DMS79 treated with DMSO at 0.1 percent for 48 hours (cell line): ENCODE measurements at regions not wholly inside any gene's neighbourhood (a gene's known extent, or its start where the extent isn't known, plus 50 kb on each side); places are given as distances from the start of the nearest gene placed in this dataset.
"Not testable (repeated sequence)": the region's sequence is repeated elsewhere in the genome, so short reads cannot be mapped to it uniquely, and the experiment has no call there.

ENCODE experiments used
- DNase-seq: peaks from one replicate; lab custom pipeline; 2025; lab: John Stamatoyannopoulos, UW

- DNase-seq: no peak
Observed at GRCh38 chr5:2382776-2383697, 368.4 kb downstream of the IRX2 start.

DNA sequence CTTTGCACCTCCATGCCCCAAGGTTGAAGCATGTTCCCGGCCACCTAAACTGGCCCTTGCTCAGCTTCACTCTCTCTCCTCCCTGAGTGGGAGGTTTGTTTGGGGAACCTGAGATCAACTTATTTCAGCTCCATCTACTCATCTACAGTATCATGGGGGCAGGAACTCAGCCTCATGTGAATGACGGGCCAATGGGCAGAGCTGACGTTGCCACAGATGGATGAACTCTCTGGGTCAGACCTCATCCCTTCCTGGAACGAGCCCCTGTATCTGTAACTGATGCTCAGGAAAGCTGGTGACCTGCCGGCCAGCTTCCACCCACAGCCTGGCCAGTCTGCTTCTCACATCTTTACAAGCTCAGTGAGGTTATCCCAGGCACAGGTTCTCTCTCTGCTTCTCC, 369.6 kb downstream of the IRX2 start:
- no peak for DNase-seq

DNA sequence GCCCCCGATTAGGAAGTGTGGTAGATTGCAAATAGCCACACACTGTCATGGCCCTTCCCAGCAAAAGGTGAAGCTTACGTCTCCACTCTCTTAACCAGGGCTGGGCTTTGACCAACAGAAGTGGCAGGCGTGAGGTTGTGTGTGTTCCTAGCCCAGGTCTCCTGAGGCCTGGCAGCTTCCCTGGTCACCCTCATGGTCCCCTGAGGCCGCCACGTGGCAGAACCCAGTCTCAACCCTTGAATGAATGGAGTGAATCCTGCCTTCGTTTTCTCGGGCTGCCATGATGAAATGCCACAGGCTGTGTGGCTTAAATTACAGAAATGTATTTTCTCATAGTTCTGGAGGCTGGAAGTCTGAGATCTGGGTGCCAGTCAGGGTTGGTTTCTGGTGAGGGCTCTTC, 370.4 kb downstream of the IRX2 start:
- DNase-seq: no peak

DNA sequence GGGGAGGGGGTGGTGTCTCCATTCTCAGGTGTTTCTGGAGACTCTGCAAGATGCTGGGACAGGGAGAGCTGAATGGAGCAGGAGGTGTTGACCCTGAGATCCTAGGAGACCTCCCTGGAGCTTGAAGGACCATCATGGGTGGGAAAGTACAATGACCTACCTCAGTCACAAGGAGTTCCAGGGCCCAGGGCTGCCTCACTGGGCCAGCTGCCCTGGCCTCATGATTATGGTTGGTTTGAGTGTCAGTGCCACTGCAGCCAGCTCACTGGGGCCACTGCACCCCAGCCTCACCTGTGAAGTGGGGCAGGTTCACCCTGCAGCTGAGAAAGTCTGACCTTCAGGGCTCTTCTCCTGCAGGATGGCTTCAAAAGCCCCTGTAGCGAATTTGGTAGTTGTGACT, 372.5 kb downstream of the IRX2 start:
- DNase-seq: no peak

DNA sequence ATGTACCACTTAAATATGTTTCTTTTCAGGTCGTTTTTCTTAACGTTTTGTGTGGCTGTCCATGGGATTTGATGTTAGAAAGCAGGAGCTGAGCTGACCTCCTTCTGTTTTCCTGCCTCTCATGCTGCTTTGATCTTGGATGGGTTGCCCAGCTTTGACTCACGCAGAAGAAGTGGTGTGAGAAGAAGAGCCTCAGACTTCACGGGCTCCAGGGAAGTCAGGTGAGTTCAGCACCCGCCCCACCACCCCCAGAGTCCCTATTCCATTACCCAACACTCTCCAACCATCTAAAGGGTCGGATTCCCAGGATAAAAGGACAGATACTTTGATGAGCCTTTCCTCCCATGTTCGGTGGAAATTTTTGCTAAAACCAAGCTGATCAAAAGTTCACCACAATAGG, 373.4 kb downstream of the IRX2 start:
- DNase-seq: no peak

DNA sequence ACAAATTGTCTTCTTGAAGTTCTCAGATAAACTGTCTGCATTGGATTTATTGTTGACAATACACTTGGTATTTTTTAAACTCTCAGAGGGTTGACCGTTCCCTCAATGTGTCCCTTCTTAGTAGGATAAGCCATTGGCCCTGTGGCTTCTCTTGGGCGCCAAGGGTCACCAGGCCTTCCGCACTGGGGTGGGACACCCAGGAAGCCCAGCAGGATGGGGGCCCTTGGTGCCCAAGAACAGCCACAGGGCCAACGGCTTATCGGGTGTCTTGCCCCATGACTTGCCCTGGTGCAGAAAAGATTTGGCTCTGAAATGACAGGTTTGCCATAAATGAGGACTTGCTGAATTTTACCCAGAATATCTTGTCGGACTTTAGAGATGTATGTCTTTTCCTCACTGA, 375.0 kb downstream of the IRX2 start:
- no peak for DNase-seq

DNA sequence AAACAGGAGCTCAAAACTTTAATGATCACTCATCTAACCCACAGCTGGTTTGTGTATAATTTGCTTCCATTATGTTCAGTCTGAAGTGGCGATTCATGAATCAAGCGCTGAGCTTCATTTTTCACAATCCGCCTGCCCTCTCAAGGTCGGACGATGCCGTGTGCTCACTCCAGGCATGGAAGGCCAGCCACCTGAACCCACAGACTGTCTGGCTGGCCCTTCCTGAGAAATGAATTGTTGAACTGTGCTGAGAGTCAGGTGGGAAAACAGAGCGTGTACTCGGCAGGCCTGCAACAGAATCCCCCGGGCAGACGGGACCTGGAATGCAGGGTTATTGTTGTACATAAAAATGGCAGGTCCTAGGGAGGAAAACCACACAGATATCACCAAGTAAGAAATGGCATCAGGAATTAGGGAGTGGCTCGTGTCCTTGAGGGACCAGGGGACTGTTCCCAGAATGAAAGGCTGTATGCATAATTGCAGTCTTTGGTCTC, 375.7 kb downstream of the IRX2 start:
- peak; percentile 70 for DNase-seq

GRCh38 chr5:2375291-2375690, 376.2 kb downstream of the IRX2 start:
- DNase-seq: no peak

GRCh38 chr5:2374703-2375102, 376.8 kb downstream of the IRX2 start:
- no peak for DNase-seq

DNA sequence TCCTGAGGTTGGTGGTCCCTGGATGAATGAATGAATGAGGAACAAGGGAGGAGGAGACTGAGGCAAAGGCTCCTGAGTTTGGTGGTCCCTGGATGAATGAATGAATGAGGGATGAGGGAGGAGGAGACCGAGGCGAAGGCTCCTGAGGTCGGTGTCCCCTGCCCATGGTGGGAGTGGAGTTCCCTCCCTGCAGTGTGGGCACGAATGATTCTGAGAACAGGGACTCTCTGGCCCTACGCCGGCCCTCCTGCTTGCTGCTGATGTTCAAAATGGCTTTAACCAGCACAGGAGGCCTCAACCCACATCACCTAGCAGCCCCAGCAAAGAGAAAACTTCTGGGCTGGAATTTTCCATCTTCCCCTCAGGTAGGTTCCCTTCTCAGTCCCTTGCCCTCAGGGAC, 377.8 kb downstream of the IRX2 start:
- DNase-seq: no peak

DNA sequence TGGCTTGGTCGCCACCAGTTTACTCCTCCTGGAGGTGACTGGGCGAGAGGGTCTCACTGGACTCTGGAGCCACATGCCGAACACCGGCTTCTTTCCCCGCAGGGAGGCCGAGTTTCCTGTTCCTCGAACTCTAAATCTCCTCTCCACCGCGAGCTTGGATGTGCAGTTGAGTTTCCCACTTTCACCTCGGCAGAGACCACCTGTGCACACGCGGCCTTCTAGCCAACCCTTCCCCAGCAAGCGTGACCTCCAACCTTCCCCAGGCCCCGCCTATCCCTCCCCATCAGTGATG, 380.1 kb downstream of the IRX2 start:
- DNase-seq: no peak

DNA sequence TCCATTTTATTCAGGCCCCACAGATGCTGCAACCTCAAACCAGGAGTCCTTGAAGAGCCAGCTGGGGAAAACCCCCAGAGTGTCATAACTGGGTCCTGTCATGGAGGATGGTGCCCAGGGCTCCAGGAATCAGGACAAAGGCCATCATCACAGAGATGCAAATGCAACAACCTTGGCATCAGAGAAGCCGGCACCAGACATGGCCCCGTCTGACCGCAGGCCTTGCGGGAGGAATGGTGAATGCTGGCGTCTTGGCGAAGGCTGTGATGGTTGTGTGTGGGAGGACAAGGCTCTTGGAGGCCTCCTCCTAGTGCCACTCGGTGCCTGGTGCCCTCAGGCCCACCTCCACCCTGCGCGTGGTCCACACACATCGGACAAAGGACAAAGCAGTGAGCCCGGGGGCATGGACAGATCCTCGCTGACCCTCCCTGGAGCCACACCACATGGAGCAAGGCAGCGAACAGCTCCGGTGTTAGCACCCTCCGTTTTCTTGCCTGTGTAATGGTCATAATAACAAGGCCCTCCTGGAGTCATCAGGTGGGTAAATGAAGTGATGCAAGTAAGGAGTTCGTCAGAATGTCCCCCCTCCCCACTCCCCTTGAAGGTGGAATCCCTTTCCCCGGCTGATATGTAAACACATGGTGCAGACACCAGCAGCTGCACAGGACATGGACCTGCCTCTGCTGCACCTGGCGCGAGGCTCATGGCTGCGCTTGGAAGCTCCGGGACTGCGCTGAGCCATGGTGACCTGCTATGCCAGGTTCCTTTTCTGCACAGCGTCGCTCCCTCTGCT, 380.7 kb downstream of the IRX2 start:
- no peak for DNase-seq

GRCh38 chr5:2369178-2369577, 382.3 kb downstream of the IRX2 start:
- DNase-seq: no peak

- DNase-seq: no peak
Observed at GRCh38 chr5:2366816-2367215, 384.7 kb downstream of the IRX2 start.

- DNase-seq: peak; percentile 33
Observed at GRCh38 chr5:2357309-2357708, 394.2 kb downstream of the IRX2 start.

DNA sequence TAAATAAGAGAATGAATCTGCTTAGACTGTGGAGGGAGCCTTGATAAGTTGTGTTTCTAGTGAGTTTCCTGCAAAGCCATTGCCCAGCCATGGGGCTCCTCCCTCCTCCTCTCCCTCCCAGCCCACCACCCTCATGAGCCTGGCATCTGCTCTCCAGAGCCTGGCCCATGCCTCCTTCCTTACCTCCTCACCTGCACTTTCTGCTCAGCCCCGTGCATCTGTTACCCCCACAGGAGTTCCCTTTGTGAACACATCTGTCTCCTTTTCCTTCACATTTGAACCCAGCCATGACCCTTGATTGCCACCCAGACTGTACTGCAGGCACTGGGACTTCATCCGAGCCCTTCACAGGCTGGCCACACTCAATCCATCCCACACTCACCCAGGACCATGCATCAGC, 395.6 kb downstream of the IRX2 start:
- DNase-seq: no peak

GRCh38 chr5:2353871-2354440, 397.5 kb downstream of the IRX2 start:
- DNase-seq: no peak

DNA sequence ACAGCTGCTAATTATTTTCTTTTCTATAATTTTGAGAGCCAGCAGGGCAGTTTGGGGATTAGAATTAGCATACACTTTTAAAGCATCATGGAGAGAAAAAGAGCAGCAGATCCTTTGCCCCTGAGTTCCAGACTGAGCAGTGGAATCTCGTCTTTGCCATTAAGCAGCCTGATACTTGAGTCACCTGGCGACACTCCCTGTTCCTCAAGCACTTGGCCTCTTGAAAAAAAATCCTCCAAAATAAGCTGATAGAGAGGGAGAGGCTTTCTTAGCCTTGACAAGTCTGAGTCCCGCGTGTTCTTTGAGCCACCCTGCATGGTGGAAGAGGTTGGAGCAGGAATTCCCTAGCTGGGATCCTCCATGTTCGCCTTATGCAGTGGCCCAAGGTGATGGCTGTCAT, 398.3 kb downstream of the IRX2 start:
- DNase-seq: peak; percentile 9

DNA sequence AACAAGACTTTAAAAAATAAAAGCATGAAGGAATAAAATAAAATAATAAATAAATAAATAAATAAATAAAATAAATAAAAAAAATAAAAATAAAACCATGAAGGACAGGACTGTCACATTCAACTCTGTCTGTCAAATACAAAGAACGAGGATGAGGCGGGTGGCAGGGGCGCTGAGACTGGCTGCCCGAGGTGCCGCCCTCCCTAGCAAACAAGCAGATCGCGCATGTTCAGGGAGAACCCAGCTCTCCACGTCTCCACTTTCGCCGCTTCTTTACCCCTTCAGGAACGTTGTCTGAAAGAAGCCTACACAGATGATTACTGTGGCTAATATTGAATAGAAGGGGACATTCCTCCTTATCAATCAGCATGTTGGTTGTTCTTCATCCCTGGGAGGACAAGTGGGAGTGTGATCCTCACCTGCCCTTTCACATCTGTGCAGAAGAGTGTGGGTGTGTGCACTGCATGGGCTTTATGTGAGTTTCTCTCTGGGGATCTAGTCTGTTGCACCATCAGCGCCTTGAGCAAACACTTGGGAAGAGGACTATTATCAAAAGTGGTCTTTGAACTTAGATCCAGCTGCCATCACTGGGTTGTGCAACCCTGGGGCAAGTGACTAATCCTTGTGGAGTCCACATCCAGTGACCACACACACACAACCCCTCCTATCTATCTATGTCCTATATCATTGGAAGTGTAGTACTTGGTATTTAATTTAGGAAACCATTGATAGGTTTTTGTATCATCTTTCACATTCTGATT, 399.2 kb downstream of the IRX2 start:
- DNase-seq: no peak

DNA sequence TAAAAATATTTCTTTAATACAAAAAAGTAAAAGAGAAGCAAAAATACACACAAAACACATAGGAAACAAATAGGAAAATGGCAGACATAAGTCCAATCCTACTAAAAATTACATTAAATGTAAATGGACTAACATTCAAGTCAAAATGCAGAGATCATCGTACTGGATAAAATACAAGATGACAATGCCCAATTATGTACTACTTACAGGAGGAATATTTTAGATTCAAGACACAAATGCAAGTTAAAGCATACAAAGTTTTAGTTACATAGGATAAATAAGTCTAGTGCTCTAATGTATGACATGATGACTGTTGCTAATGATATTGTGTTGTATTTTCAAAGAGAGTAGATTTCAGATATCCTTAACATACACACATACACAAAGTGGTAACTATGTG, 401.7 kb downstream of the IRX2 start:
- DNase-seq: not testable (repeated sequence)

- DNase-seq: no peak
Observed at GRCh38 chr5:2338686-2339085, 412.8 kb downstream of the IRX2 start.
